Mesendoderm (in vitro differentiated cells): ENCODE measurements at regions not wholly inside any gene's neighbourhood (a gene's known extent, or its start where the extent isn't known, plus 50 kb on each side); places are given as distances from the start of the nearest gene placed in this dataset.

ENCODE experiments used
- DNase-seq: peaks from one replicate; pipeline ENCODE4 v3.0.0; 2013
- H2AK5ac ChIP-seq: 2 replicates; pipeline ENCODE4 v1.6.1; 2013; ENCODE audit warnings: low read length, inconsistent platforms
- H2BK120ac ChIP-seq: 2 replicates; pipeline ENCODE4 v1.6.1; 2013; ENCODE audit warnings: low read depth, mild to moderate bottlenecking, low read length, moderate library complexity, mixed read lengths
- H2BK15ac ChIP-seq: replicated peaks from 2 replicates; pipeline ENCODE4 v1.6.1; 2013; ENCODE audit warnings: low read depth, mild to moderate bottlenecking, moderate library complexity
- H2BK5ac ChIP-seq: 2 replicates; pipeline ENCODE4 v1.6.1; 2013; ENCODE audit warnings: low read length, inconsistent platforms
- H3K18ac ChIP-seq: 2 replicates; pipeline ENCODE4 v1.6.1; 2013; ENCODE audit warnings: mild to moderate bottlenecking, low read length, mixed read lengths
- H3K23ac ChIP-seq: one replicate; pipeline ENCODE4 v1.6.1; 2013; ENCODE audit warnings: low read length
- H3K27ac ChIP-seq: 2 replicates; pipeline ENCODE4 v1.5.1; 2013; ENCODE audit warnings: low read depth, mild to moderate bottlenecking, inconsistent platforms, low read length, moderate library complexity
- H3K27me3 ChIP-seq: 2 replicates; pipeline ENCODE4 v1.6.1; 2013; ENCODE audit warnings: low read length, control low read depth, mild to moderate bottlenecking, inconsistent platforms; ENCODE audit not compliant: insufficient read depth, poor library complexity
- H3K36me3 ChIP-seq: 2 replicates; pipeline ENCODE4 v1.6.1; 2013; ENCODE audit warnings: low read length, inconsistent platforms; ENCODE audit not compliant: control insufficient read depth, insufficient read depth
- H3K4ac ChIP-seq: one replicate; pipeline ENCODE4 v1.6.1; 2013; ENCODE audit warnings: low read depth, mild to moderate bottlenecking, low read length, moderate library complexity
- H3K4me1 ChIP-seq: 2 replicates; pipeline ENCODE4 v1.6.1; 2013; ENCODE audit warnings: low read depth, low read length, inconsistent platforms; ENCODE audit not compliant: control insufficient read depth
- H3K4me2 ChIP-seq: 2 replicates; pipeline ENCODE4 v1.6.1; 2013; ENCODE audit warnings: low read length
- H3K4me3 ChIP-seq: 2 replicates; pipeline ENCODE4 v1.5.1; 2013; ENCODE audit warnings: mild to moderate bottlenecking, low read length
- H3K56ac ChIP-seq: one replicate; pipeline ENCODE4 v1.6.1; 2013; ENCODE audit warnings: low read length
- H3K79me1 ChIP-seq: 2 replicates; pipeline ENCODE4 v1.6.1; 2013; ENCODE audit warnings: low read length, inconsistent platforms
- H3K79me2 ChIP-seq: 2 replicates; pipeline ENCODE4 v1.6.1; 2013; ENCODE audit warnings: mild to moderate bottlenecking, low read length; ENCODE audit not compliant: control insufficient read depth, insufficient read depth
- H3K9ac ChIP-seq: 2 replicates; pipeline ENCODE4 v1.6.1; 2013; ENCODE audit warnings: low read length, inconsistent platforms
- H4K5ac ChIP-seq: one replicate; pipeline ENCODE4 v1.6.1; 2013; ENCODE audit warnings: low read length
- H4K8ac ChIP-seq: one replicate; pipeline ENCODE4 v1.6.1; 2013; ENCODE audit warnings: low read depth, mild to moderate bottlenecking, control low read depth, low read length, moderate library complexity
- WGBS: extraction: QIAGEN DNeasy Blood & Tissue Kit; methylation state at CpG from one replicate; pipeline ENCODE4 v1.1.7; 2013; ENCODE audit warnings: low lambda C conversion rate, missing lambda C conversion rate; ENCODE audit not compliant: insufficient coverage; ENCODE audit errors: extremely low coverage; 5-methylcytosine and 5-hydroxymethylcytosine counted together

DNA sequence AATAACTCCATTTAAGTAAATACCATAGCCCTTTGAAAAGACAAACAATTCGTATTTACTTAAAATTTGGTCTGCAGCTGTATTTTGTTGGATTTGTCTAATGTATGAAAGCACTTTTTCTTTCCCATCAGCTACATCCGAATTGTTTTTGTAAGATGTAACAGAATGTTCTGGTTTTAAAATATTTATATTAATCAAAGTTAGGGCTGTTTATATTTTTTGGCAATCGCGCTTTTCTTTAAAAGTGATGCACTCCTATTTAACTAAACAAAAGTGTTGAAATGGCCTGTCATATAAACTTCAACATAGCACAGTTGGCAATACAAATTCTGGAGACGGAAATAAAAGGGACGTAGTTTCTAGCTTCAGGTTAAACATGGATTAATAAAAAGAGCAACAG is 216.3 kb upstream of the ADGRL2 start:
- H3K36me3 ChIP-seq, result no peaks in the 10 kb centered on the region
- no peaks in the 10 kb centered on the region for H3K27me3 ChIP-seq
- H2AK5ac ChIP-seq, result no peak overlapping the region
- H2BK120ac ChIP-seq, result no peak overlapping the region
- H3K4me1 ChIP-seq, result no peaks in the 10 kb centered on the region
- H3K9ac ChIP-seq, result no peak overlapping the region
- DNase-seq, result no peak
- H3K4ac ChIP-seq, result no peak overlapping the region
- H2BK15ac ChIP-seq, result no peak overlapping the region
- no peak overlapping the region for H3K27ac ChIP-seq
- no peak overlapping the region for H3K23ac ChIP-seq
- no peaks in the 10 kb centered on the region for H3K79me2 ChIP-seq
- H3K56ac ChIP-seq, result no peak overlapping the region
- H4K8ac ChIP-seq, result no peak overlapping the region
- no peak overlapping the region for H3K4me2 ChIP-seq
- no peak overlapping the region for H3K4me3 ChIP-seq
- no peaks in the 10 kb centered on the region for H3K79me1 ChIP-seq
- H4K5ac ChIP-seq, result no peak overlapping the region
- 100% methylated on average over 1 of the region's 6 CpGs for WGBS
- no peak overlapping the region for H2BK5ac ChIP-seq
- H3K18ac ChIP-seq, result no peak overlapping the region

DNA sequence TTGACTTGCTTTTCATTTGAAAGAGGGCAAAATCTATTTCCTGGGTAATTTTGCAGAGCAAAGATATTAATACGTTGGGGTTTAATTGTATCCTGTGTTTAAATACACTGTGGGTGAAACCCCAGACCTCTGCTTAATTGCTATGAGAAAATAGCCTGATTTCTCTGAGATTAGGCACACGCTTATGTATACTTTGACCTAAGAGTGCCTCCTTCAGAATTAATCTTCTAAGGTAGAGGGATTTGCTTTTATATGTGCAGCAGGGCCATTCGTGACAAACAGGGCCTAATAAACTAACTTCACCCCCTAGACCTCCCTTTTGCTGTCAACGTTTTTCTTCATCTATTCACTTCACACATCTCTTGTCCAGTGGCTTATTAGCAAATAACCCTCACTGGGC is 216.9 kb upstream of the ADGRL2 start:
- no peaks in the 10 kb centered on the region for H3K4me1 ChIP-seq
- H3K23ac ChIP-seq, result no peak overlapping the region
- no peak overlapping the region for H3K27ac ChIP-seq
- no peak overlapping the region for H2BK120ac ChIP-seq
- H2BK5ac ChIP-seq, result no peak overlapping the region
- H2AK5ac ChIP-seq, result no peak overlapping the region
- no CpG with 5 or more reads among the region's 4 CpGs for WGBS
- no peak overlapping the region for H3K4me3 ChIP-seq
- no peaks in the 10 kb centered on the region for H3K79me1 ChIP-seq
- H3K36me3 ChIP-seq, result no peaks in the 10 kb centered on the region
- H3K4ac ChIP-seq, result no peak overlapping the region
- H4K8ac ChIP-seq, result no peak overlapping the region
- H3K4me2 ChIP-seq, result no peak overlapping the region
- H4K5ac ChIP-seq, result no peak overlapping the region
- H3K18ac ChIP-seq, result no peak overlapping the region
- no peaks in the 10 kb centered on the region for H3K79me2 ChIP-seq
- no peak for DNase-seq
- H3K56ac ChIP-seq, result no peak overlapping the region
- H2BK15ac ChIP-seq, result no peak overlapping the region
- no peak overlapping the region for H3K9ac ChIP-seq
- H3K27me3 ChIP-seq, result no peaks in the 10 kb centered on the region

DNA sequence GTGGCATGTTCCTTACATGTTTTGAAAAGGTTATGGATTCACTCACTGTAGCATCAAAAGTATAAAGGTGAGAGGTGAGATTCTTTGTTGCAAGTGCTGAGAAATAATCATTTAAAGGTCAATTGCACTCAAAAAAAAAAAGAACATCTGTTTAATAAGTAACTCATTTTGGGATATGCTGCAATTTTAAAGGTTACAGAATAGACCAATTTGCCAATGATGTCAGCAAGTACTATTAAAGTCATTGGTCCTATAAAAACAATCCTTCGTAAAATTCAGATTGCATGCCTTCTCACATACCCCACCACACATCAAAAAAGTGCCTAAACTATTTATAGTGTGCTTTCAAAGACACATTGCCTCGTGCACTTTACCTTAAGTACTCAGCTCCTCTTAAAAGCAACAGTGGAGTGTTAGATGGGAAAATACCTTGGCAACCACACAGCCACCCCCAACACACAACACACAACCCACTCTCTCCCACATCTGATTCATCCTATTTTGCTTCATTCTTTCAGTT is 218.2 kb upstream of the ADGRL2 start:
- H3K56ac ChIP-seq, result no peak overlapping the region
- H2AK5ac ChIP-seq, result no peak overlapping the region
- WGBS, result no CpG with 5 or more reads among the region's 2 CpGs
- H3K4me1 ChIP-seq, result no peaks in the 10 kb centered on the region
- no peak overlapping the region for H2BK15ac ChIP-seq
- no peak overlapping the region for H4K5ac ChIP-seq
- H3K27ac ChIP-seq, result no peak overlapping the region
- H4K8ac ChIP-seq, result no peak overlapping the region
- no peaks in the 10 kb centered on the region for H3K36me3 ChIP-seq
- no peaks in the 10 kb centered on the region for H3K27me3 ChIP-seq
- H3K4me3 ChIP-seq, result no peak overlapping the region
- no peaks in the 10 kb centered on the region for H3K79me2 ChIP-seq
- H2BK5ac ChIP-seq, result no peak overlapping the region
- H3K4me2 ChIP-seq, result no peak overlapping the region
- no peak for DNase-seq
- no peak overlapping the region for H3K23ac ChIP-seq
- no peak overlapping the region for H3K18ac ChIP-seq
- H2BK120ac ChIP-seq, result no peak overlapping the region
- H3K79me1 ChIP-seq, result no peaks in the 10 kb centered on the region
- H3K9ac ChIP-seq, result no peak overlapping the region
- no peak overlapping the region for H3K4ac ChIP-seq

GRCh38 chr1:81578867-81579266 is 221.9 kb upstream of the ADGRL2 start:
- H2BK15ac ChIP-seq, result no peak overlapping the region
- H3K4ac ChIP-seq, result no peak overlapping the region
- no peak for DNase-seq
- H2BK120ac ChIP-seq, result no peak overlapping the region
- no peak overlapping the region for H4K8ac ChIP-seq
- H3K36me3 ChIP-seq, result no peaks in the 10 kb centered on the region
- H3K79me1 ChIP-seq, result no peaks in the 10 kb centered on the region
- no peak overlapping the region for H3K18ac ChIP-seq
- H2BK5ac ChIP-seq, result no peak overlapping the region
- H3K23ac ChIP-seq, result no peak overlapping the region
- H3K27me3 ChIP-seq, result no peaks in the 10 kb centered on the region
- H3K27ac ChIP-seq, result no peak overlapping the region
- no peak overlapping the region for H2AK5ac ChIP-seq
- H3K56ac ChIP-seq, result no peak overlapping the region
- H3K4me3 ChIP-seq, result no peak overlapping the region
- no peak overlapping the region for H4K5ac ChIP-seq
- H3K4me1 ChIP-seq, result no peaks in the 10 kb centered on the region
- no peak overlapping the region for H3K4me2 ChIP-seq
- no peaks in the 10 kb centered on the region for H3K79me2 ChIP-seq
- H3K9ac ChIP-seq, result no peak overlapping the region

DNA sequence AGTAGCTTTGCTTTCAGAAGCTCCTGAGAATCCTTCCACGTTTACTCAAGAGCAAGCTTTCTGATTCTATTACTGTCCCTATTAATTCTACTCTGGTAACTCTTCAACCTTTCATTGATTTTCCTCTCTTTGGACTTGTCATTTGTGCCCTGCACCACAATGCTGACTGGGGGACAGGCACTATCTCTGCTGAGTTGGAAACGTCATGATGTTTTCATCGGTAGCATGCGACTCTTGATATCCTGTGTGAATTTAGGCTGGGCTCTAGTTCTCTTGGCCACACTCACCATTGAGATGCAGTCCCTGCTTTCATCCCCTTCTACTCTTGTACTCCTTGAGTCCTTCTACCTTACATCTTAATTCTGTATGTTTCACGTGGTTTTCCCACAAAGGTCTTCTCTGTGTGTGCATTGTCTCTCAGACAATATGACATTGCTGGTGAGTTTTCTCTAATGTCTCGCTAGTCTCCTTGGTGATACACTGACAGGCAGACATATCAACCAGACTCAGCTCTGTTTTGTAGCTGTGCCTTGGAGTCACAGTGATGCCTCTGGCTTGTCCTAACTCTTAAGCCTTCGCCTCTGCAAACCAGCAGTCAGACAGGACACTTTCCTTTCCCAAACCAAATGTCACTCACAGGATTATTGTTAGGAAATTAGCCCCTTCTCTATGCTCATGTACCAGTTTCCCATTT is 223.6 kb upstream of the ADGRL2 start:
- whole genome bisulfite sequencing, result no CpG with 5 or more reads among the region's 7 CpGs
- Histone ChIP-seq H3K79me1 (no peaks in the 10 kb centered on the region), H3K56ac (no peak overlapping the region), H3K4ac (no peak overlapping the region), H3K27ac (no peak overlapping the region), H3K4me2 (no peak overlapping the region), H4K8ac (no peak overlapping the region), H2BK5ac (no peak overlapping the region), H3K27me3 (no peaks in the 10 kb centered on the region), H3K23ac (no peak overlapping the region), H3K4me3 (no peak overlapping the region), H3K79me2 (no peaks in the 10 kb centered on the region), H2AK5ac (no peak overlapping the region), H2BK15ac (no peak overlapping the region), H2BK120ac (no peak overlapping the region), H3K36me3 (no peaks in the 10 kb centered on the region), H3K18ac (no peak overlapping the region), H3K4me1 (peaks cover 2% of the 10 kb centered on the region), H4K5ac (no peak overlapping the region), H3K9ac (no peak overlapping the region)
- no peak for DNase-seq

DNA sequence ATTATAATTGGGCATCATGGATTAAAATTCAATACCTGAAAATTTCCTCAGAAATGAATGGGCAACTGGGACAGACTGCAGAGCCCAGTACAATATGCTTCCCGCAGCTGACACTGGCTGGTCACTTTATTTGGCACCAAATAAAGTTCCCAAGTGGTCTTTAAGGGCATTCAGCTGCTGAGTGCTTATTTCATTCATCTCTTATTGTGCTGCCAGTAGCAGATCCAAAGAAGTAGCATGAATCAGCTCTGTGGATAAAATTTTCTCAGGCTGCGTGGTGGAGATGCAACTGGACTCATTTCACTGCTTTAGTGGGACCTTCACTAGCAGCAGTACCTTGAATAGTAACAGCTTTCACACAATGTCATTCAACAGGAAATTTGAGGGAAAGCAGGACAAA is 226.3 kb upstream of the ADGRL2 start:
- no peak overlapping the region for H3K4me3 ChIP-seq
- no peak overlapping the region for H2BK120ac ChIP-seq
- H3K4ac ChIP-seq, result no peak overlapping the region
- peaks cover 2% of the 10 kb centered on the region for H3K4me1 ChIP-seq
- H3K4me2 ChIP-seq, result no peak overlapping the region
- no peaks in the 10 kb centered on the region for H3K79me2 ChIP-seq
- H3K27me3 ChIP-seq, result no peaks in the 10 kb centered on the region
- H4K5ac ChIP-seq, result no peak overlapping the region
- no peaks in the 10 kb centered on the region for H3K36me3 ChIP-seq
- H3K56ac ChIP-seq, result no peak overlapping the region
- H3K23ac ChIP-seq, result no peak overlapping the region
- no peak overlapping the region for H3K27ac ChIP-seq
- H2BK15ac ChIP-seq, result no peak overlapping the region
- H3K9ac ChIP-seq, result no peak overlapping the region
- no peak overlapping the region for H2AK5ac ChIP-seq
- H4K8ac ChIP-seq, result no peak overlapping the region
- no peak overlapping the region for H2BK5ac ChIP-seq
- no peaks in the 10 kb centered on the region for H3K79me1 ChIP-seq
- DNase-seq, result no peak
- no peak overlapping the region for H3K18ac ChIP-seq
- WGBS, result no CpG with 5 or more reads among the region's 2 CpGs
